Liver (tissue), 8 donors: ENCODE measurements at regions not wholly inside any gene's neighbourhood (a gene's known extent, or its start where the extent isn't known, plus 50 kb on each side); places are given as distances from the start of the nearest gene placed in this dataset.

Experiments
- DNase-seq: peaks from one replicate; pipeline ENCODE4 v3.0.0-alpha.2; 2017; ENCODE audit warnings: low spot score
- H3K27ac ChIP-seq, 2 donors: one replicate each; pipeline ENCODE4 v1.7.0; 2013; ENCODE audit warnings: inconsistent platforms in 2 of 2, low read length in 2 of 2, control low read depth in 1 of 2, low read depth in 1 of 2, mild to moderate bottlenecking in 1 of 2
- H3K27me3 ChIP-seq, 4 donors: one replicate each; pipeline versions ENCODE4 v1.6.1 to v1.7.0; 2013; ENCODE audit warnings: low read length in 3 of 4, inconsistent platforms in 1 of 4, mild to moderate bottlenecking in 1 of 4, moderate library complexity in 1 of 4; ENCODE audit not compliant: control insufficient read depth in 4 of 4, insufficient read depth in 4 of 4
- H3K36me3 ChIP-seq, 4 donors: one replicate each; pipeline versions ENCODE4 v1.6.1 to v1.7.0; 2013; ENCODE audit warnings: low read length in 3 of 4, mild to moderate bottlenecking in 3 of 4, low read depth in 1 of 4, moderate library complexity in 1 of 4; ENCODE audit not compliant: control insufficient read depth in 4 of 4, insufficient read depth in 3 of 4
- H3K4me1 ChIP-seq, 4 donors: one replicate each; pipeline versions ENCODE4 v1.6.1 to v1.7.0; 2013; ENCODE audit warnings: low read length in 3 of 4, mild to moderate bottlenecking in 3 of 4, moderate library complexity in 1 of 4; ENCODE audit not compliant: control insufficient read depth in 4 of 4, insufficient read depth in 4 of 4
- H3K4me3 ChIP-seq, 3 donors: one replicate each; pipeline versions ENCODE4 v1.6.1 to v1.7.0; 2013; ENCODE audit warnings: low read length in 3 of 3, control low read depth in 1 of 3, low read depth in 1 of 3, mild to moderate bottlenecking in 1 of 3
- H3K9ac ChIP-seq, 2 donors: one replicate each; pipeline ENCODE4 v1.7.0; 2013; ENCODE audit warnings: low read length in 2 of 2, mild to moderate bottlenecking in 2 of 2, moderate library complexity in 2 of 2, control low read depth in 1 of 2, low read depth in 1 of 2
- H3K9me3 ChIP-seq, 4 donors: one replicate each; pipeline versions ENCODE4 v1.6.1 to v1.7.0; 2013; ENCODE audit warnings: low read length in 3 of 4; ENCODE audit not compliant: control insufficient read depth in 4 of 4
- FOXA1 ChIP-seq: IDR thresholded peaks from 2 replicates; pipeline ENCODE4 v1.6.1; 2016; ENCODE audit warnings: antibody characterized with exemption
- FOXA2 ChIP-seq: IDR thresholded peaks from 2 replicates; pipeline ENCODE4 v1.6.1; 2016; ENCODE audit warnings: antibody characterized with exemption
- GABPA ChIP-seq, 2 donors: IDR thresholded peaks in 1 of 2; conservative IDR thresholded peaks in 1 of 2; 2 replicates each; pipeline ENCODE4 v1.6.1; 2016; ENCODE audit warnings: antibody characterized with exemption in 2 of 2, mild to moderate bottlenecking in 1 of 2, moderate library complexity in 1 of 2
- HNF4A ChIP-seq, 2 donors: conservative IDR thresholded peaks; 2 replicates each; pipeline ENCODE4 v1.6.1; 2016; ENCODE audit warnings: antibody characterized with exemption in 2 of 2, mild to moderate bottlenecking in 2 of 2
- RAD21 ChIP-seq, 2 donors: IDR thresholded peaks; 2 replicates each; pipeline ENCODE4 v1.6.1; 2016; ENCODE audit warnings: antibody characterized with exemption in 2 of 2, mild to moderate bottlenecking in 2 of 2
- RXRA ChIP-seq, 2 donors: IDR thresholded peaks; 2 replicates each; pipeline ENCODE4 v1.6.1; 2017 to 2018; ENCODE audit warnings: antibody characterized with exemption in 2 of 2, mild to moderate bottlenecking in 1 of 2
- SP1 ChIP-seq: IDR thresholded peaks from 2 replicates; pipeline ENCODE4 v1.6.1; 2018; ENCODE audit warnings: antibody characterized with exemption, mild to moderate bottlenecking
- TAF1 ChIP-seq: conservative IDR thresholded peaks from 2 replicates; pipeline ENCODE4 v1.6.1; 2016; ENCODE audit warnings: antibody characterized with exemption, mild to moderate bottlenecking
- WGBS: extraction: QIAGEN DNeasy Blood & Tissue Kit; methylation state at CpG from one replicate; pipeline ENCODE4 v1.1.7; 2013; 5-methylcytosine and 5-hydroxymethylcytosine counted together
- TF ChIP-seq, protein P1 (sequence below): IDR thresholded peaks from 2 replicates; pipeline ENCODE4 v1.6.1; 2016; ENCODE audit warnings: antibody characterized with exemption
- TF ChIP-seq, protein P2 (sequence below): IDR thresholded peaks from 2 replicates; pipeline ENCODE4 v1.6.1; 2016; ENCODE audit warnings: antibody characterized with exemption
- TF ChIP-seq, protein P3 (sequence below): fragments of 150-350 bp; IDR thresholded peaks from 2 replicates; pipeline ENCODE4 v1.5.1; 2017; ENCODE audit warnings: improper control_type of control experiment, low read depth, low read length; ENCODE audit not compliant: missing input control
- TF ChIP-seq, protein P4 (sequence below): IDR thresholded peaks from 2 replicates; pipeline ENCODE4 v1.6.1; 2016; ENCODE audit warnings: antibody characterized with exemption, mild to moderate bottlenecking
- donor health status: healthy.
- donor health status: healthy.
- donor health status: healthy.
- donor health status: healthy.
- donor health status: healthy.

DNA sequence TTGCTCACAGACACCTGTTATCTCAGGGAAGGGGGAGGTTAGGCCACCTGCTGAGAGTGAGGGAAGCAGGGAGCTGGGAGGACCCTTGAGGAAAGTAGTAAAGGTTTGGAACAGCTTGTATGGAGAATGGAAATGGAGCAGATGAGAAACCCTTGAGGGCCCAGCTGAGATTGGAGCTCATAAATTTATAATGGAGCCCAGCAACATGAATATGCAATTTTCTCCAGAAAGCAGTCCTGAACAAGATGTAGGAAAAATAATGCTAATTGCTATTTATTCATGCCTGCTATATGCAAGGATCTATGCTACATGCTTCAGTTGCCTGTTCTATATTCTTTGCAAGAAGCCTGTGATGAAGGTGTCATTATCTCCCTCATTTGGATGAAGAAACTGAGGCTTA is 67.5 kb upstream of the LEF1 start:
- no peak for TF ChIP-seq TAF1
- TF ChIP-seq GABPA (IDR thresholded peaks at IDR 0.05 in 1 of 2, conservative IDR thresholded peaks at IDR 0.05 in 1 of 2): no peak
- TF ChIP-seq FOXA1: no peak
- no peak for TF ChIP-seq HNF4A (conservative IDR thresholded peaks at IDR 0.05)
- TF ChIP-seq, protein P1, sequence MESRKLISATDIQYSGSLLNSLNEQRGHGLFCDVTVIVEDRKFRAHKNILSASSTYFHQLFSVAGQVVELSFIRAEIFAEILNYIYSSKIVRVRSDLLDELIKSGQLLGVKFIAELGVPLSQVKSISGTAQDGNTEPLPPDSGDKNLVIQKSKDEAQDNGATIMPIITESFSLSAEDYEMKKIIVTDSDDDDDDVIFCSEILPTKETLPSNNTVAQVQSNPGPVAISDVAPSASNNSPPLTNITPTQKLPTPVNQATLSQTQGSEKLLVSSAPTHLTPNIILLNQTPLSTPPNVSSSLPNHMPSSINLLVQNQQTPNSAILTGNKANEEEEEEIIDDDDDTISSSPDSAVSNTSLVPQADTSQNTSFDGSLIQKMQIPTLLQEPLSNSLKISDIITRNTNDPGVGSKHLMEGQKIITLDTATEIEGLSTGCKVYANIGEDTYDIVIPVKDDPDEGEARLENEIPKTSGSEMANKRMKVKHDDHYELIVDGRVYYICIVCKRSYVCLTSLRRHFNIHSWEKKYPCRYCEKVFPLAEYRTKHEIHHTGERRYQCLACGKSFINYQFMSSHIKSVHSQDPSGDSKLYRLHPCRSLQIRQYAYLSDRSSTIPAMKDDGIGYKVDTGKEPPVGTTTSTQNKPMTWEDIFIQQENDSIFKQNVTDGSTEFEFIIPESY: no peak
- TF ChIP-seq, protein P2, sequence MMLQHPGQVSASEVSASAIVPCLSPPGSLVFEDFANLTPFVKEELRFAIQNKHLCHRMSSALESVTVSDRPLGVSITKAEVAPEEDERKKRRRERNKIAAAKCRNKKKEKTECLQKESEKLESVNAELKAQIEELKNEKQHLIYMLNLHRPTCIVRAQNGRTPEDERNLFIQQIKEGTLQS: no peak
- TF ChIP-seq SP1: no peak
- TF ChIP-seq, protein P3, sequence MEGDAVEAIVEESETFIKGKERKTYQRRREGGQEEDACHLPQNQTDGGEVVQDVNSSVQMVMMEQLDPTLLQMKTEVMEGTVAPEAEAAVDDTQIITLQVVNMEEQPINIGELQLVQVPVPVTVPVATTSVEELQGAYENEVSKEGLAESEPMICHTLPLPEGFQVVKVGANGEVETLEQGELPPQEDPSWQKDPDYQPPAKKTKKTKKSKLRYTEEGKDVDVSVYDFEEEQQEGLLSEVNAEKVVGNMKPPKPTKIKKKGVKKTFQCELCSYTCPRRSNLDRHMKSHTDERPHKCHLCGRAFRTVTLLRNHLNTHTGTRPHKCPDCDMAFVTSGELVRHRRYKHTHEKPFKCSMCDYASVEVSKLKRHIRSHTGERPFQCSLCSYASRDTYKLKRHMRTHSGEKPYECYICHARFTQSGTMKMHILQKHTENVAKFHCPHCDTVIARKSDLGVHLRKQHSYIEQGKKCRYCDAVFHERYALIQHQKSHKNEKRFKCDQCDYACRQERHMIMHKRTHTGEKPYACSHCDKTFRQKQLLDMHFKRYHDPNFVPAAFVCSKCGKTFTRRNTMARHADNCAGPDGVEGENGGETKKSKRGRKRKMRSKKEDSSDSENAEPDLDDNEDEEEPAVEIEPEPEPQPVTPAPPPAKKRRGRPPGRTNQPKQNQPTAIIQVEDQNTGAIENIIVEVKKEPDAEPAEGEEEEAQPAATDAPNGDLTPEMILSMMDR: no peak
- TF ChIP-seq FOXA2: no peak
- TF ChIP-seq RXRA (IDR thresholded peaks at IDR 0.05): no peak
- DNase-seq: no peak
- Histone ChIP-seq H3K4me3 (no peak overlapping the region), H3K27ac (no peak overlapping the region), H3K9ac (no peak overlapping the region), H3K36me3 (no peaks in the 10 kb centered on the region), H3K4me1 (no peaks in the 10 kb centered on the region), H3K27me3 (peaks cover 0 to 4% (median 0%) of the 10 kb centered on the region in 4 donors), H3K9me3 (no peaks in the 10 kb centered on the region)

DNA sequence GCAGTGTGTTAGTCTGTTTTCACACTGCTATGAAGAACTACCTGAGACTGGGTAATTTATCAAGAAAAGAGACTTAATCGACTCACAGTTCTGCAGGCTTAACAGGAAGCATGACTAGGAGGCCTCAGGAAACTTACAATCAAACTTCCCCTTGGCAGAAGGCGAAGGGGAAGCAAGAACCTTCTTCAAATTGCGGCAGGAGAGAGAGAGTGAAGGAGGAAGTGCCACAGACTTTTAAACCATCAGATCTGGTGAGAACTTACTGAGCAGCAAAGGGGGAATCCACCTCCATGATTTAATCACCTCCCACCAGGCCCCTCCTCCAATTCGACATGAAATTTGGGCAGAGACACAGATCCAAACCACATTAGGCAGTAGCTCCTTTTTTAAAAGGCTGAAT is 59.2 kb upstream of the LEF1 start:
- Histone ChIP-seq H3K9me3 (no peaks in the 10 kb centered on the region), H3K9ac (no peak overlapping the region), H3K27me3 (no peaks in the 10 kb centered on the region), H3K4me3 (no peak overlapping the region), H3K36me3 (no peaks in the 10 kb centered on the region), H3K27ac (no peak overlapping the region), H3K4me1 (peaks cover 0 to 2% (median 0%) of the 10 kb centered on the region in 4 donors)
- WGBS: 67% methylated on average over 4 of the region's 4 CpGs
- TF ChIP-seq RAD21 (IDR thresholded peaks at IDR 0.05) (no peak), HNF4A (conservative IDR thresholded peaks at IDR 0.05) (no peak), FOXA1 (no peak), GABPA (IDR thresholded peaks at IDR 0.05 in 1 of 2, conservative IDR thresholded peaks at IDR 0.05 in 1 of 2) (no peak), TAF1 (no peak)
- TF ChIP-seq, protein P3: no peak
- TF ChIP-seq, protein P4, sequence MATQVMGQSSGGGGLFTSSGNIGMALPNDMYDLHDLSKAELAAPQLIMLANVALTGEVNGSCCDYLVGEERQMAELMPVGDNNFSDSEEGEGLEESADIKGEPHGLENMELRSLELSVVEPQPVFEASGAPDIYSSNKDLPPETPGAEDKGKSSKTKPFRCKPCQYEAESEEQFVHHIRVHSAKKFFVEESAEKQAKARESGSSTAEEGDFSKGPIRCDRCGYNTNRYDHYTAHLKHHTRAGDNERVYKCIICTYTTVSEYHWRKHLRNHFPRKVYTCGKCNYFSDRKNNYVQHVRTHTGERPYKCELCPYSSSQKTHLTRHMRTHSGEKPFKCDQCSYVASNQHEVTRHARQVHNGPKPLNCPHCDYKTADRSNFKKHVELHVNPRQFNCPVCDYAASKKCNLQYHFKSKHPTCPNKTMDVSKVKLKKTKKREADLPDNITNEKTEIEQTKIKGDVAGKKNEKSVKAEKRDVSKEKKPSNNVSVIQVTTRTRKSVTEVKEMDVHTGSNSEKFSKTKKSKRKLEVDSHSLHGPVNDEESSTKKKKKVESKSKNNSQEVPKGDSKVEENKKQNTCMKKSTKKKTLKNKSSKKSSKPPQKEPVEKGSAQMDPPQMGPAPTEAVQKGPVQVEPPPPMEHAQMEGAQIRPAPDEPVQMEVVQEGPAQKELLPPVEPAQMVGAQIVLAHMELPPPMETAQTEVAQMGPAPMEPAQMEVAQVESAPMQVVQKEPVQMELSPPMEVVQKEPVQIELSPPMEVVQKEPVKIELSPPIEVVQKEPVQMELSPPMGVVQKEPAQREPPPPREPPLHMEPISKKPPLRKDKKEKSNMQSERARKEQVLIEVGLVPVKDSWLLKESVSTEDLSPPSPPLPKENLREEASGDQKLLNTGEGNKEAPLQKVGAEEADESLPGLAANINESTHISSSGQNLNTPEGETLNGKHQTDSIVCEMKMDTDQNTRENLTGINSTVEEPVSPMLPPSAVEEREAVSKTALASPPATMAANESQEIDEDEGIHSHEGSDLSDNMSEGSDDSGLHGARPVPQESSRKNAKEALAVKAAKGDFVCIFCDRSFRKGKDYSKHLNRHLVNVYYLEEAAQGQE: no peak
- no peak for DNase-seq
